A549 (cell line): ENCODE measurements at regions not wholly inside any gene's neighbourhood (a gene's known extent, or its start where the extent isn't known, plus 50 kb on each side); places are given as distances from the start of the nearest gene placed in this dataset.

Source experiments
- CHD2 ChIP-seq: fragments of 150-350 bp; IDR thresholded peaks from 2 replicates; pipeline ENCODE4 v1.6.1; 2014; ENCODE audit warnings: low read length; ENCODE audit not compliant: partially characterized antibody
- CTCF ChIP-seq: fragments of >200 bp; sonication (Bioruptor Twin); formaldehyde crosslinking; IDR thresholded peaks from 3 replicates; pipeline ENCODE4 v1.5.1; 2016
- EP300 ChIP-seq, 2 experiments: fragments of >200 bp; sonication (Bioruptor Twin); formaldehyde crosslinking; IDR thresholded peaks; 2 replicates in 1 of 2; 3 replicates in 1 of 2; pipeline ENCODE4 v1.6.1; 2016 to 2017
- KDM5A ChIP-seq: fragments of 200-600 bp; sonication (generic); IDR thresholded peaks from 2 replicates; pipeline ENCODE4 v1.6.1; 2016; ENCODE audit warnings: antibody characterized with exemption, mild to moderate bottlenecking
- MAZ ChIP-seq: fragments of 150-350 bp; IDR thresholded peaks from 2 replicates; pipeline ENCODE4 v1.6.1; 2014; ENCODE audit warnings: antibody characterized with exemption, low read depth, low read length, borderline replicate concordance
- POLR2A ChIP-seq: IDR thresholded peaks from 2 replicates; pipeline ENCODE4 v1.6.1; 2012; ENCODE audit warnings: mild to moderate bottlenecking, low read length
- REST ChIP-seq: fragments of 200-600 bp; sonication (generic); IDR thresholded peaks from 2 replicates; pipeline ENCODE4 v1.6.1; 2016; ENCODE audit warnings: antibody characterized with exemption, mild to moderate bottlenecking, moderate library complexity
- SMC3 ChIP-seq: fragments of >200 bp; sonication (Bioruptor Twin); formaldehyde crosslinking; IDR thresholded peaks from 3 replicates; pipeline ENCODE4 v1.6.1; 2018; ENCODE audit warnings: inconsistent platforms
- TP53 ChIP-seq: fragments of 250-450 bp; sonication (Bioruptor Pico); IDR thresholded peaks from 2 replicates; pipeline ENCODE4 v1.5.0; 2021; ENCODE audit warnings: mild to moderate bottlenecking, moderate library complexity

- TF ChIP-seq KDM5A (no peak), CHD2 (no peak), CTCF (no peak), TP53 (CRISPR knock-in tag) (no peak), POLR2A (no peak), MAZ (no peak), SMC3 (no peak), REST (no peak), EP300 (IDR thresholded peaks at IDR 0.05) (no peak)
Observed at GRCh38 chr14:85878874-85879273, 348.9 kb downstream of the FLRT2 start.
